GM12872 (cell line): ENCODE measurements at regions not wholly inside any gene's neighbourhood (a gene's known extent, or its start where the extent isn't known, plus 50 kb on each side); places are given as distances from the start of the nearest gene placed in this dataset.

ENCODE experiments used
- CTCF ChIP-seq: IDR thresholded peaks from 3 replicates; pipeline ENCODE4 v1.5.1; 2011; ENCODE audit warnings: low read depth, mild to moderate bottlenecking, low read length, moderate library complexity; ENCODE audit not compliant: insufficient read depth

- peak; percentile 39; the same call in 1 of the 3 replicates for TF ChIP-seq CTCF
Measured at GRCh38 chr22:22348127-22348814, 103.7 kb downstream of the VPREB1 start.

GRCh38 chr22:22348815-22349454 lies 104.3 kb downstream of the VPREB1 start:
- TF ChIP-seq CTCF = no peak

GRCh38 chr22:22349455-22349836 lies 104.9 kb downstream of the VPREB1 start:
- TF ChIP-seq CTCF = no peak

- no peak for TF ChIP-seq CTCF
Measured at GRCh38 chr22:22351366-22351765, 106.8 kb downstream of the VPREB1 start.

- TF ChIP-seq CTCF = no peak
Measured at GRCh38 chr22:22352371-22352999, 107.9 kb downstream of the VPREB1 start.

- TF ChIP-seq CTCF = no peak
Measured at GRCh38 chr22:22355096-22355834, 110.7 kb downstream of the VPREB1 start.
